Testis (tissue), 2 donors: ENCODE measurements at regions not wholly inside any gene's neighbourhood (a gene's known extent, or its start where the extent isn't known, plus 50 kb on each side); places are given as distances from the start of the nearest gene placed in this dataset.

Experiments used
- DNase-seq: peaks from one replicate; pipeline ENCODE4 v3.0.0-alpha.2; 2019
- H3K27ac ChIP-seq, 2 donors: fragments of 200-600 bp; sonication (generic); one replicate each; pipeline ENCODE4 v1.5.1; 2019
- H3K27me3 ChIP-seq: fragments of 200-600 bp; sonication (generic); one replicate; pipeline ENCODE4 v1.5.1; 2019
- H3K36me3 ChIP-seq: fragments of 200-600 bp; sonication (generic); one replicate; pipeline ENCODE4 v1.5.1; 2017; ENCODE audit warnings: low read depth; ENCODE audit errors: missing control alignments
- H3K4me1 ChIP-seq: fragments of 200-600 bp; sonication (generic); one replicate; pipeline ENCODE4 v1.5.1; 2019
- H3K4me3 ChIP-seq, 2 donors: fragments of 200-600 bp; sonication (generic); one replicate each; pipeline ENCODE4 v1.5.1; 2017 to 2019
- H3K9me3 ChIP-seq: fragments of 200-600 bp; sonication (generic); one replicate; pipeline ENCODE4 v1.5.1; 2017
- POLR2A ChIP-seq: fragments of 450-650 bp; IDR thresholded peaks from one replicate; pipeline ENCODE4 v1.6.1; 2017; ENCODE audit warnings: antibody characterized with exemption, mild to moderate bottlenecking, moderate library complexity
- WGBS, 2 donors: methylation state at CpG; one replicate each; pipeline ENCODE4 v1.1.5; 2018; 5-methylcytosine and 5-hydroxymethylcytosine counted together
- intact Hi-C: fragments of 100-400 bp; cut with DNase I; formaldehyde crosslinking; loops from one replicate; pipeline ENCODE4 v1.15.1; 2023; ENCODE audit warnings: low total_unique reads
- TF ChIP-seq, protein P1 (sequence below), 3 experiments: fragments of 450-650 bp in 2 of 3; fragments of 200-600 bp in 1 of 3; sonication (generic) in 1 of 3; IDR thresholded peaks; one replicate each; pipeline ENCODE4 v1.5.1; 2016 to 2019; ENCODE audit warnings: antibody characterized with exemption in 3 of 3, mild to moderate bottlenecking in 2 of 3, moderate library complexity in 1 of 3

DNA sequence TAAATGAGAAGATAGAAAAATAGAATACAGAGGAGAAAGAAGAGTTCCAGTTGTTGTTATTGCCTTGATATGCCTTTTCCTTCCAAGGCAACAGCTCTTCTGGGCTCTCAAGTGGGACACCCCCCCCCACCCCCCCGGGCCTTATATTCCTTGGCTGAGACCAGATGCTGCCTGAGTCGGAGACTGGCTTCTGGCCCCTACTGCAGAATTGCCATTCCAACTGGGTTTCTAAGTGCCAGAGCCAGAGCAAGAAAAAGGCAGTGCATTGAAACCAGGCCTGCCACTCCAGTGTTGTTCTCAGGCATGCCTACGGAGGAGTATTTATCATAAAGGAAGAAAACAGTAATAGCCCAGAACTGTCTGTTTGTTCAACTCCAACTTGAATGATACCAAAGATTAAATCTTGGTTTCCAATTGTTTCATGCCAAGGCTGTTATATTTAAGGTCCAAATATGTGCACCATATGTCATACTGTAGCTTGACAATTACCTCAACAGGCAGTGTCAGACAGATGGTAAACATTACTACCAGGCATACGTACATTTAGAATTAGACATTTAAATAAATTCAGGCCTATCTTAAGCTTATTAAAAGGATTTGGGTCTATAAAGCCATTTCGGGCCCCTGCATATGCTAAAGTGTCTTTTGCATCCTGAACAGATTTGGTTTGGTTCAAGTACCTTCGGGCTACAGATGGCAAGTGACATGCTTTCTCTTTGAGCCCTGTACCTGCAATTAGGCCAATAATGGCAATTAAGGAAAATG is 209.9 kb upstream of the SEMA6D start:
- intact Hi-C loops = no loop called here
- H3K4me3 ChIP-seq = no peak overlapping the region
- no peaks in the 10 kb centered on the region for H3K36me3 ChIP-seq
- TF ChIP-seq, protein P1, sequence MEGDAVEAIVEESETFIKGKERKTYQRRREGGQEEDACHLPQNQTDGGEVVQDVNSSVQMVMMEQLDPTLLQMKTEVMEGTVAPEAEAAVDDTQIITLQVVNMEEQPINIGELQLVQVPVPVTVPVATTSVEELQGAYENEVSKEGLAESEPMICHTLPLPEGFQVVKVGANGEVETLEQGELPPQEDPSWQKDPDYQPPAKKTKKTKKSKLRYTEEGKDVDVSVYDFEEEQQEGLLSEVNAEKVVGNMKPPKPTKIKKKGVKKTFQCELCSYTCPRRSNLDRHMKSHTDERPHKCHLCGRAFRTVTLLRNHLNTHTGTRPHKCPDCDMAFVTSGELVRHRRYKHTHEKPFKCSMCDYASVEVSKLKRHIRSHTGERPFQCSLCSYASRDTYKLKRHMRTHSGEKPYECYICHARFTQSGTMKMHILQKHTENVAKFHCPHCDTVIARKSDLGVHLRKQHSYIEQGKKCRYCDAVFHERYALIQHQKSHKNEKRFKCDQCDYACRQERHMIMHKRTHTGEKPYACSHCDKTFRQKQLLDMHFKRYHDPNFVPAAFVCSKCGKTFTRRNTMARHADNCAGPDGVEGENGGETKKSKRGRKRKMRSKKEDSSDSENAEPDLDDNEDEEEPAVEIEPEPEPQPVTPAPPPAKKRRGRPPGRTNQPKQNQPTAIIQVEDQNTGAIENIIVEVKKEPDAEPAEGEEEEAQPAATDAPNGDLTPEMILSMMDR (IDR thresholded peaks at IDR 0.05) = no peak
- TF ChIP-seq POLR2A = no peak
- H3K27me3 ChIP-seq = no peaks in the 10 kb centered on the region
- no peaks in the 10 kb centered on the region for H3K9me3 ChIP-seq
- 89 to 95% methylated on average over 6 of the region's 6 CpGs for WGBS, 2 donors
- no peak overlapping the region for H3K27ac ChIP-seq
- H3K4me1 ChIP-seq = no peaks in the 10 kb centered on the region
- DNase-seq = no peak

DNA sequence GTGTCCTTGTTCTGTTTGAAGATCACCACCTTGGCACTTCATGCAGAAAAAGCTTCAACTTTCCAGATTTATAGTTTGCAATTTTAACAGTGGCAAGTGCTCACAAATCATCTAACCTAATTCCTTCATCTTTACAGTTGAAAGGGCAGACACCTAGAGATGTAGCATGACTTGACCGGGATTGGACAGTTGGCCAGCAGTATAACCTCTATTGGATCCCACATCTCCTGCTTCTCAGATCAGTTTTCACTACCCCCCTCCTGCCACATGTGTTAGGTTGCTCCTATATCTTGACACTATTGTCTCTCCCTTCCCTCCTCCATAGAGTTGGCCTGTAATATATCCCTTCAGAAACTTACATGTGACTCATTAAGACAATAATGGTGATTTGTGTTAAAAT is 206.0 kb upstream of the SEMA6D start:
- WGBS, 2 donors = 100% methylated on average over 1 of the region's 1 CpG
- H3K9me3 ChIP-seq = no peaks in the 10 kb centered on the region
- intact Hi-C loops = no loop called here
- no peak for DNase-seq
- no peak overlapping the region for H3K4me3 ChIP-seq
- H3K27ac ChIP-seq = no peak overlapping the region
- H3K27me3 ChIP-seq = no peaks in the 10 kb centered on the region
- H3K36me3 ChIP-seq = no peaks in the 10 kb centered on the region
- H3K4me1 ChIP-seq = no peaks in the 10 kb centered on the region
- TF ChIP-seq, protein P1 (IDR thresholded peaks at IDR 0.05) = no peak
- no peak for TF ChIP-seq POLR2A

DNA sequence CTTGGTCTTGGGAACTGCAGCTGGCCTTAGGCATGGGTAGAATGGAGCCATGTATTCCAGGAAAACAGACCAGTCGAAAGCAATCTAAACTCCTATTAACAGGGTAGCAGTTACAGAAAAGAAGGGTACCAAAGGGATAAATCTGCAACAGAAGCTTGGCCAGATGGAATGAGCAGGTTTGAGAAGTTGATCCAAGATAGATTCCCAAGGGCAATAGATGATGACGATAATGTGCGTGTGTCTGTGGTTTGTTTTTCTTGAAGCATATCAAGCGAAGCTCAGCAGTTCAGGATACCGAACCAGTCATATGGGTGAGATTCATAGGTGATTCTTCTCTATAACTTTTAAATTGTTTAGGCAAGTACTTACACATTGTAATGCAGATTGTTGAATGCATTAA is 203.8 kb upstream of the SEMA6D start:
- Histone ChIP-seq H3K4me3 (no peak overlapping the region), H3K9me3 (no peaks in the 10 kb centered on the region), H3K27ac (no peak overlapping the region), H3K27me3 (no peaks in the 10 kb centered on the region), H3K4me1 (no peaks in the 10 kb centered on the region), H3K36me3 (no peaks in the 10 kb centered on the region)
- TF ChIP-seq, protein P1 (IDR thresholded peaks at IDR 0.05) = no peak
- no peak for TF ChIP-seq POLR2A
- 94% methylated on average over 5 of the region's 5 CpGs for WGBS, 2 donors
- intact Hi-C loops = no loop called here
- no peak for DNase-seq

DNA sequence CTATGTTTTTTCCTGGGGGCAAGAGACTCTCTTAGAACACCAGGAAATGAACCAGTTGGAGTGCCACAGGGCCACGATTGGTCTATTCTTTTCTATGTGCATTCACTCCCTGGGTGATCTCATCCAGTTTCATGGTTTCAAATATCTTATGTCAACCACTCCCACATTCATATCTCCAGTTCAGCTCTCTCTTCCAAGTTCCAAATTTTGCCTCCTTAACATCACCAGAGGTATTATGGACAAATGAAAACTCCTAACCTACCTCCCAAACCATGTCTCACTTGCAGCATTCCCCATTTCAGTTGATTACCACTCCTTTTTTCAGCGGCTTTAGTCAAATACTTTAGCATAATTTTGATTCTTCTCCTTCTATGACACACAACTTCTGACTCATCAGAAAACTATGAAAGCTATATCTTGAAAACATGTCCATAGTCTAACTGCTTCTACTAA is 203.1 kb upstream of the SEMA6D start:
- no peaks in the 10 kb centered on the region for H3K27me3 ChIP-seq
- H3K4me3 ChIP-seq = no peak overlapping the region
- intact Hi-C loops = no loop called here
- no peak overlapping the region for H3K27ac ChIP-seq
- H3K9me3 ChIP-seq = no peaks in the 10 kb centered on the region
- TF ChIP-seq, protein P1 (IDR thresholded peaks at IDR 0.05) = no peak
- no peak for TF ChIP-seq POLR2A
- 81 to 84% methylated on average over 2 of the region's 2 CpGs for WGBS, 2 donors
- DNase-seq = no peak
- no peaks in the 10 kb centered on the region for H3K4me1 ChIP-seq
- H3K36me3 ChIP-seq = no peaks in the 10 kb centered on the region

DNA sequence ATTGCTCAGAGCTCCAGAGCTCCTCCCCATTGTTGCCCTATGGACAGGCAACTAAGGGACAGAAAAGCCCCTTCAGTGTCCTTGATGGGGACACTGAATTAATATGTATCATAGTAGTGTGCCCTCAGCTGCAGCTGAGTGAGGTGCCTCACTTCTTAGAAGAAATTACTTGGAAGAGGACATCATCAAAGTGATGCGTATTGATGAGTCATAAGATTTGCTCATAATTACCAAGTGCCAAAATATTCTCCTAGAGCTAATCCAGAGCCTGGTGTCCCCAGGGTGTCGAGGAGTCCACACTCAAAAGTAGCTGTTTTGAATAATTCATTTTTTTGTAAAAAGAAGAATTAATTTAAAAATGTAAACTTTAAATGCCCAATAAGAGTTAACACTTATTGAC is 200.7 kb upstream of the SEMA6D start:
- Histone ChIP-seq H3K4me1 (no peaks in the 10 kb centered on the region), H3K27me3 (no peaks in the 10 kb centered on the region), H3K36me3 (no peaks in the 10 kb centered on the region), H3K9me3 (no peaks in the 10 kb centered on the region), H3K27ac (no peak overlapping the region), H3K4me3 (no peak overlapping the region)
- intact Hi-C loops = no loop called here
- WGBS, 2 donors = 87 to 94% methylated on average over 2 of the region's 2 CpGs
- no peak for DNase-seq
- TF ChIP-seq, protein P1 (IDR thresholded peaks at IDR 0.05) = no peak
- TF ChIP-seq POLR2A = no peak
